GM21367 (cell line): ENCODE measurements at regions not wholly inside any gene's neighbourhood (a gene's known extent, or its start where the extent isn't known, plus 50 kb on each side); places are given as distances from the start of the nearest gene placed in this dataset.
"Not testable (repeated sequence)": the region's sequence is repeated elsewhere in the genome, so short reads cannot be mapped to it uniquely, and the experiment has no call there.

ENCODE experiments used
- ATAC-seq: cut with Tn5 transposase; IDR thresholded peaks from one replicate; pipeline ENCODE4 v1.9.1; 2021; ENCODE audit not compliant: unreplicated experiment

DNA sequence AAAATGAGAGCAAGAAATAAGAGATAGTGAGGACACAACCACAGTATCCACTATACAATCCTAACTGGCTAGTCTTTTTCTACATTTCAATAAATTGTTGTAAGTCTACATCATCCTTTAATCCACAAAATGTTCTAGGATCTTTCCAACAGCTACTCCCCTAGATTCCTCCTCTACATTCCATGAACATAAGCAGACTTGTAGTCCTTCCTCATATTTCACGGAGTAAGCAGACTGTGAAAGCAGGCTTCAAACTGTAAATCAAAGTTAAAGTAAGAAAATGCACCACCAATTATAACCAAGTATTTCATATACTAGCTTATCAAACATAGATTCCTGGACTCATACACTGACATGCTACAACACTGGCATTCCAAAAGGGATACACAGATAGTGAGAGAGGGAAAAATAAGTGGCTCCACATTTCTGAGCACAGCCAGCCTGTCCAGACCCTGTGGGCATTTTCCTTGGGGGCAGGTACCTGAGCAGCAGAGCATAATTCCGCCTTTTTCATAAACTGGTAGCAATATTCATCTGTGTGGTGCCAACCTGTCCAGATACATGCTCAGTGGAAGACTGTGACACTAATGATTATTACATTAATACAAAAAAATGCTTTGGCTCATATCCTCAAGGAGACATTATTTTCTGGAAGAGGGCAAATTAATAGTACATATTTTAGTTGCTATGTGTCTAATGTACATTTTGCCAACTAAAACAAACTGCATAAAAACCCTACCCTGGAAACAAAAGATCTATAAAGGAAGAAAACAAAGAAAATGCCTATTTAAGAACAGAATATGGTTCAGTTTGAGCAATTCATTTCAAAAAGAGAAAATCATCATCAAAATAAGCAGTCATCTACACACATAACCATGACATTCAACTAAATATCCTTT is 113.3 kb upstream of the FSCB start:
- ATAC-seq, result no peak

DNA sequence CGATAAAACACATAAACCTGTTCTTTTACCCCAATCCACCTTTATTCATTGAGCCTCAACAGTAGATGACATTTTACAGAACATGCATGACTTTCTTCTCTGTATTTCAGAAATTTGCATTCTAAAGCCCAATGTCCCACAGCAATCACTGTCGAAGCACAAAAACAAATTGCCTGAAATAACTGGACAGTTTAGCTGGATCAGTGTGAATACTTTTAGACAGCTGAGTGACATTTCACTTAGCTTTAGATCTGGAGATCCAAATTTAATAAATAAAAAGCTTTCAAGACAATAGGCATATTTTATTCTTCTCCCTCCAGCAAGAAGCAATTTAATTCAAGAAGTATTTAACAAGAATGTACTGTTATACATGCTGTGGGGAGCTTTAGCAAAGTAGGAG is 109.1 kb upstream of the FSCB start:
- no peak for ATAC-seq

DNA sequence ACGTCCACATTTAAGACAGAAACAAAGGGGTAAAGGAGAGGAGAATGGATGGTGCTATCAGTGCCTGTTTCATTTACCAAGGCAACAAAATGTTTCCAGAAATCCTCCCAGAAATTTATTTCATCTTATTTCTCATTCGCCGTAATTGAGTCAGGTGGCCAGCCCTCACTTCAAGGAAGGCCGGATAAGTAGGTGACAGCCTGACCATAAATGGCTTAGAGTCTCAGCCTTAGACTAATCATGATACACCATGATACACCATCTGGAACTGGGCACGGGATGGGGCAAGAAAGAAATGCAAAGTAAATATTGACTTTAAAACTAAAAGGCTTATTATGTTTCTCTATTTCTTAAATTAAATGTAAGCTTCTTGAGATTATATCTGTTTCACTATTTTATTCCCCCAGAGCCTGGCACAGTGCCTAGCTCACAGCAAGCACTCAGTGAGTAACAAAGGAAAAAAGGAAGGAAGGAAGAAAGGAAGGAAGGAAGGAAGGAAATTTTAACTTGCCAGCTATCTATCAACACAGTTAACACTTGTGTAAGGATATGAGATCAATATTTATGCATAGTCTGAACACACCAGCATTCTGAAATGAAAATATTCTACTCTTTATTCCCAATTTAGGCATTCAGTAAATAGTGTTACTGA is 106.1 kb upstream of the FSCB start:
- ATAC-seq, result no peak

DNA sequence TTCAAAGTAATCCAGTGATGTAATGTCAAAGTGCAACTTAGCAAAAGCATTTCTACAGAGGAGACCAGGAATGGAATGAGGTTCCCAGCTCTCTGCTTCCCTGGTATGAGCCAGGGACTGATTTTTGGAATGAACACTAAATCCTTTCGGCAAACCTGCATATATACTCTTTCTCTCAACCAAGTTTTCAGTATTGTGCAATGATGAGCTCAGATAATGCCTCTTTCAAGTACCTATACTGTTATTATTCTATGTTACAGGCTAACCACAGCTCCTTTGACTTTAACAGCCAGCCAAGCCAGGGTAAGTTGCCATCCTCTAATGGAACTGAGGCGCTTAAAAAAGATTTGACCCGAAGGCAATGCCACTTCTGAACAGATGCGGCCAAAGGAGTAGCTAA is 104.9 kb upstream of the FSCB start:
- no peak for ATAC-seq

DNA sequence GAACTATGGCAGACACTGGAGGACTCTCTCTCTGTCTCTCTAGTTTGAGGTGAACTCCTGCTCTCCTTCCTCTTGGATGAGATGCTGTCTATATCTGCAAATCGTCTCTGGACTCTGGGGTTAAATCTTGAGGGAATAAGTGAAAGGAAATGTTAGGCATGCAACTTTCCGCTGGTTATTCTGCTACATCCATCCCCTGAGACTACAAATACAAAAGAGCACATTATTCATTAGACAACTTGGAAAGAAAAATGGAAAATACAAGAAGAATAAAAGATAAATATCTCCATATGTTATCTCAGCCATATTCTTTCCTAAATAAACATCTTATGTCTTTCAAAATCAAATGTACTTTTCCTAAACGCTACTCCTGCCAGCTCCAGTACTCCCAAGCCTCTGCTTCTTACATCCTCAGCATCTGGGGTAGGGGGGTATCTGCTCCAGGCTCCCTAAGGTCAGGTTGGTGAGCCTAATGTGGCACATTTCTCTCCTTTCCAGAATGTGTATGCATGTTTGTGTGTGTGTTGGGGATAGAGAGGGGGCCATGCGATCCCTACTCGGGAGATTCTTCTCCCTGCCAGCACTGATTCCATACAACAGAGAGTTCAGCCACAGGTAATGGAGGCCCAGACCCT is 102.9 kb upstream of the FSCB start:
- no peak for ATAC-seq

DNA sequence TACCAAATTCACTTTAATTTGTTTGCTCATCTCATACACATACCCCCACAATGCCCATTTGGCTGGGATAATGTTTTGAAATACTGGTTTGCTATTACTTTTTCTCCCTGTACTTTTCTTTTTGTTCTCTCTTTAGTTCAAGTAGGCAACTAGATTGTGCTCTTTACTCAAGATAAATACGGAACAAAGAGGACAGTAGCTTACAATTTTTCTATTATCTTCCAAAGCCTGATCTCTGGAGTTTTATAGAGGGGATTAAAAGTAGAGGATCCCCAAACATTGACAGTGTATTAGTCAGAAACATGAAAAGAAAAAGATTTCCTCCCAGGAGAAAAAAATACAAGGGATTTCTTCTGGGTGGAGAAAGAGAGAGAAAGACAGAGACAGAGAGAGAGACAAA is 102.1 kb upstream of the FSCB start:
- no peak for ATAC-seq

DNA sequence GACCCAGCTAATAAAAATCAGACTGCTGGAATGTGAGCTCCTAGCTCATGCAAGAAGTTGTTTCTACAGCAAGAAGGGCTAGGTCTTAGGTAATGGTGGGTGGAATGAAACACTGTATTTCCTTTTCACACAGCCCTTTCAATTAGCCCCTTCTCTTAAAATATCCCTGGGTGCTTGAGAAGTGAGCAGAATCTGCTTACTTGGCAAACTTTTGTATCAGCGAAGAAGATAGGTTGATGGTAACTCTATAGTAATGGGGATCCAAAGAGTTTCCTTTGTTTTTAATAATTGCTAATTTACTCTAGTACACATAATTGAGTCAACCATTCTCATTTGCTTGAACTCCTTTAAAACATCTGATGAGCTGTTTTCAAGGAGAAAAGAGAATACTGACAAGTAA is 100.6 kb upstream of the FSCB start:
- ATAC-seq, result no peak

DNA sequence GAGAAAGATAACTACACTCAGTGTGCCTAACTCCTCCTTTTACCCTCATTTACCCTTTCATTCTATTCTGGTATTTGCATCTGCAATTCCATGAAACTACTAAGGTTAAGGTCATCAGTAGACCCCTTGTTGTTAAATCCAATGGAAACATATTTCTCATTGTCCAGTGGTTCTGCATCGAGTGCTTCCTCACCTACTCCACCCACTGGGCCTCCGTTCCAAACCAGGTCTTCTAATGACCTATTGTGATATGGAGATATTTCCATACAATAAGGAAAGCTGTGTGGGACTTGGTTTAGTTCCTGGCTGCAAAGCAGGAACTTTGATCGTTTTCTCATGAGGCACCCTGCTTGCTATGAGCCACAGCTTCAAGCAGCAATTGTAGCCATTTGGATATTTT is 99.5 kb upstream of the FSCB start:
- ATAC-seq, result no peak

DNA sequence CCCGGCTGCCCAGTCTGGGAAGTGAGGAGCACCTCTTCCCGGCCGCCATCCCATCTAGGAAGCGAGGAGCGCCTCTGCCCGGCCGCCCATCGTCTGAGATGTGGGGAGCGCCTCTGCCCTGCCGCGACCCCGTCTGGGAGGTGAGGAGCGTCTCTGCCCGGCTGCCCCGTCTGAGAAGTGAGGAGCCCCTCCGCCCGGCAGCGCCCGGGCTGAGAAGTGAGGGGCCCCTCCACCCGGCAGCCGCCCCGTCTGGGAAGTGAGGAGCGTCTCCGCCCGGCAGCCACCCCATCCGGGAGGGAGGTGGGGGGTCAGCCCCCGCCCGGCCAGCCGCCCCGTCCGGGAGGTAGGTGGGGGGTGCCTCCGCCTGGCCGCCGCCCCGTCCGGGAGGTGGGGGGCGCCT is 94.2 kb upstream of the FSCB start:
- ATAC-seq, result not testable (repeated sequence)

DNA sequence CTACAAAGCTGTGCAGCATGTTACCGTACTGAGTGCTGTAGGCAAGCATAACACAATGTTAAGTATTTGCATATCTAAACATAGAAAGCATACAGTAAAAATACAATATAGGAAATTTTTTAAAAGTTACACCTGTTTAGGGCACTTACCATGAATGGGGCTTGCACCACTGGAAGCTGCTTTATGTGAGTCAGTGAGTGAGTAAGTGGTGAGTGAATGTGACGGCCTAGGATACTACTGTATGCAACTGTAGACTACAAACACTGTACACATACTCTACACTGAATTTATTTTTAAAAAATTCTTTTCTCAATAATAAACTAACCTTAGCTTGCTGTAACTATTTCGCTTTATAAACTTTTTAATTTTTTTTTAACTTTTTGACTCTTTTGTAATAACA is 82.1 kb upstream of the FSCB start:
- no peak for ATAC-seq

DNA sequence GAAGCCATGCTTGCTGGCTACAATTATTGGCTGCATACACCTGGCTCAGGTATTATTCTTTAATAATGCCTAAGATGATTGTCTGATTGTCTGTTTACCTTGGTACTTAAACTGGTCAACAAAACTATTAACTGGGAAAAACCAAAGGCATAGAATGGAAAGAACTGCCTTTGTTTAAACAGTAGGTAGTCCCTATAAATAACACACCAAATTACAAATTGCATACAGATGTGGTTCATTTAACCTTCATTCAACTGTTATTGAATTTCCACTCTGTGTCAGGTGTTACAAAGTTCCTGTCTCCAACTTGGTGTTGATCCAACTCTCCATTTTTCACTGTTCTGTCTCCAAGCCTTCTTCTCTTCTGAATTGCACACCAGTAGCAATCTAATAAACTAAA is 79.8 kb upstream of the FSCB start:
- ATAC-seq, result no peak

DNA sequence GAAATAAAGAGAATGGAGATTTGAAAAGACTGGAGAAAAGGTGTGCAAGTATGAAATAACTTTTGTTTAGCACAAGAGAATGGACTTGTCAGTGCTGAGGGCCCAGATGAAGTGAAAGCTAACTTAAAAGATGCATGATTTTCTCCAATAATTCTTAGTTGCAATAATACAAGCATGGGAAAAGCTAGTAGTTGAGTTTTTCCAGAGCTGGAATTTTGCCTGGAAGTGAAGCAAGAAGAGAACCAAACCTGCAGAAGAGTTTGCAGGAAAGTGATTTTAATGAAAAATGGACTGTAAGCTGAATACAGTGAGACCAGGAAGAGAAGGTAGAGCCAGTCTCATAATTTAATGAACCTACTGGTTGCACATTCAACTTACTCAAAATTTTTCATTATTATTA is 69.3 kb upstream of the FSCB start:
- no peak for ATAC-seq

DNA sequence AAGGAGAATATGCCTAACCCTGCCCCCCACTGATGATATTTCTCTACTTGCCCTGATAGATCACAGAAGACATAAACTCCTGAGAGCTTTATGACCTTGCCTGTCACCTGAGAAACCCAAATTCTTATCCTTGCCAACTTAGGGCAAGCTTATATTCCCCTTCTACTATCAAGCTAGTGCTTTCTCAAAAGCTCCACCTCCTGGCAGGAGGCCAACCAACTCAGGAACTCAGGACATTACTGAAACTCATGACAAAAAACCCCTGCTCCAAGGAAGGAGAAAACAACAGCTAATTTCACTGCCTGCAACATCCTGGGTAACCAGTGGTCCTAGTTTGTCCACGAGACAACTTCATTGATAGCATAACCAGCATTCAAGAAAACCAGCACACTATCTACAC is 60.9 kb upstream of the FSCB start:
- ATAC-seq, result no peak

DNA sequence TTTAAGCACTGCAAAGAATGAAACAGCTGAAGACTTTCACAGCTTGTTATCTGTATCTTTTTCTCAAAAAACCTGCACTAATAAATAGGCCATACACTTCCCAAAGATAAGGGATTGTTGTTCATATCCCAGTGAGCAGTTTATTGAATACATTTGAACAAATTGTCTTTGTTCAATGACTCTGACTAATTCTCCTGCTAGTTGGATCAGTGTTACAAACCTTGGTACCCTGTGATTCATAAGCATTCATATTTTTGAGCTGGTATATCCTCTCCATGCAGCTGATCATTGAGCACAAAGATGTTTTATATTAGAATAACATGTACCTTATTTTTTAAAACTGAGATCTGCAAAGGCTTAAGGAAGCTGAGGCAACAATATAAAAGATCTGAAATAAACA is 58.9 kb upstream of the FSCB start:
- no peak for ATAC-seq

DNA sequence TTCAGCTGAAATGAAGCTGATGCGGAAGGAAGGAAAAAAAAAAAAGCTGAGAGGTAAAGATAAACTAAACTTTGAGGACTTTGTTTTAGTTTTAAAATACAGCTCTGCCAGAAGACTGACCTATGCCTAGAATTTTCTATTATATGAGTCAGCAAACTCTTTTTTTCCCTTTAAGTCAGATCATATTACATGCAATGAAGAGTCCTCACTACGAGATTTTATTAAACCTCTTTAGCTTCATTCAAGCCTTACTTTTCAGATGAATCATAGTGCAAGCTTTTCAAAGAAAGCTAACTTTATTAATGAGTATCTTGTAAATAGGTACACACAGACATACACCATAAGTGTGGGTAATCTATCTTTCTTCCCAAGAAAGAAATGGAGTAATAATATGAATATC is 57.8 kb upstream of the FSCB start:
- no peak for ATAC-seq
